ENCODE measurements at regions not wholly inside any gene's neighbourhood (a gene's known extent, or its start where the extent isn't known, plus 50 kb on each side); places are given as distances from the start of the nearest gene placed in this dataset.
"Not testable (repeated sequence)": the region's sequence is repeated elsewhere in the genome, so short reads cannot be mapped to it uniquely, and the experiment has no call there.

DNA sequence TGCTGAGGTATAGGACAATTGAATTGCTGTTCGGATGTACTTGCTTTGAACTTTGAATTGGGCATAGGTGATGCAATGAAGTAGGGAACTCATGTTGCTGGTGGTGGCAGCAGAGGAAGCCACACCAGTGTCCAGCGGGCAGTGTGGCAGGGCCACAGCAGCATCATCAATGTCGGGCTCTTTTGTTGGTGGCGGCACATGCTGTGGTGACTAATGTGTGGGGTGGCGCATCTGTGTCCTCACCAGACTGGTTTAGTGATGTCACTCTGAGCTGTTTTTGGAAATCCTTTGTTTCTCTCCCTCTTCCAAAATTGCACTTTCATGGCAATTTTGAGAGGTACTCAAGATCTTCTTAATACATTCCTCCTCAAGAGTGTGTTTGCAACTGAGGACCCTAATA, 187.6 kb downstream of the ETNK1 start:
- DNase-seq = no peak

- DNase-seq = peak in 1 of 2 experiments; percentile 26
Observed at GRCh38 chr12:22821985-22822384, 197.0 kb downstream of the ETNK1 start.

GRCh38 chr12:22826026-22826425, 201.1 kb downstream of the ETNK1 start:
- DNase-seq = no peak

- DNase-seq = not testable (repeated sequence)
Observed at GRCh38 chr12:22826446-22826981, 201.5 kb downstream of the ETNK1 start.

DNA sequence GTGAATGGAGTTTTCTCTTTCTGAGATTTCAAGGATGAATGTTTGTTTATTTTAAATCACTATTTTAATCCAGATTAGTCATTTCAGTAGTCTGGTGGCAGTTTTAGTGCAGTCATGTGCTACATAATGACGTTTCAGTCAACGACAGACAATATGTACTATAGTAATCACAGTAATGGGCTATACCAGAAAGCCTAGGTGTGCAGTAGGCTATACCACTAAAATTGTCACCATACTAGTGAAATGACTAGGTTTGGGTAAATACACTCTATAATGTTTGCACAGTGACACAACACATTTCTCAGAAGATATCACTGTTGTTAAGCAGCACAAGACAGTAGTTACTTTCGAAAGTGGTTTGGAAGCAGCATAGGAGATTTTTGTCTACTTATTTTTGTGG, 203.1 kb downstream of the ETNK1 start:
- no peak for DNase-seq

DNA sequence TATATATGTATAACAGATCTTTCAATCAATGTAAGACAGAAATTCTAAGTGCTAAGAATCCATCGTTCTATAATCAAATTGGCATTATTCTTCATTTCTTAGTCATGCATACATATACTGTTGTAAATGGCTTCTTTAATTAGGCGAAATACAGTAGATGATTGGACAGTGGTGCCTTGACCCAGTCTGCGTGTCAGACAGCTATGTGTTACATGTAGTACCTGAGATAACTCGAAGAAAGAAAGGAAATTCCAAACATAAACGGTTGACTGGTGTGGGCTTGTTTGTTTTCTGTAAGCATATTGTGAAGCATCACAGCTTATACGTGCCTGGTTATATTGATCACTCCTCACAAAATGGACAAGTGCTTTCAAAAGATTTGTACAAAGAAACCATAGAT, 210.5 kb downstream of the ETNK1 start:
- DNase-seq = no peak

DNA sequence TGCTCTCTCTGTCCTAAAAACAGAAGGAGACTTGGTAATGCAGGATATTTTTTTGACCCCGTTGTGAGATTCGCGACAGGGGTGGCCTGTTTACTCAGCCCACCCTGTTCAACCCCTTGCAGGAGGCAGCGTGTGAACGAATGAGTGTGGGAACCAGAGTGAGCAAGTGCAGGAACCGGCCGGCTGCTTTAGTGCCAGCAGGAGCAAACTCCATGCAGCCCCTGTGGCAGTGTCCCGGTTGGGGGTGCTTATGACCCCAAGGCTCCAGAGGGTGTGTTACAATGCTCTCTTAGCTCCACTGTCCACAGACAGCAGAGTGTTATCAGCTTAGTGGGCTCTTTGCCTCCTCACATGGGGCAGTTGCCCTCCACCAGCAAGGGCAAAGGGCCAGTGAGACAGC, 225.2 kb downstream of the ETNK1 start:
- no peak for DNase-seq

DNA sequence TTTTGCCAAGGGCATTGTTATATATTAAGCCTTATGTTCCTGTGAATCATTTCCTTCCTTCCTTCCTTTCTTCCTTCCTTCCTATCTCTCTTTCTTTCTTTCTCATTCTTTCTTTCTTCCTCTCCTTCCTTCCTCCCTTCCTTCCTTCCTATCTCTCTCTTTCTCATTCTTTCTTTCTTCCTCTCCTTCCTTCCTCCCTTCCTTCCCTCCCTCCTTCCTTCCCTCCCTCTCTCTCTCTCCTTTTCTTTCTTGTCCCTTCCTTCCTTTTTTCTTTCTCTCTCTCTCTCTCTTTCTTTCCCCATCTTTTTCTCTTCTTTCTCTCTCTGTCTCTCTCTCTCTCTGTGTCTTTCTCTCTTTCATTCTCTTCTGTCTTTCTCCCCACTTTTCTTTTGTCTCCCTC, 226.6 kb downstream of the ETNK1 start:
- no peak for DNase-seq

- no peak for DNase-seq
Observed at GRCh38 chr12:22855456-22855855, 230.5 kb downstream of the ETNK1 start.

DNA sequence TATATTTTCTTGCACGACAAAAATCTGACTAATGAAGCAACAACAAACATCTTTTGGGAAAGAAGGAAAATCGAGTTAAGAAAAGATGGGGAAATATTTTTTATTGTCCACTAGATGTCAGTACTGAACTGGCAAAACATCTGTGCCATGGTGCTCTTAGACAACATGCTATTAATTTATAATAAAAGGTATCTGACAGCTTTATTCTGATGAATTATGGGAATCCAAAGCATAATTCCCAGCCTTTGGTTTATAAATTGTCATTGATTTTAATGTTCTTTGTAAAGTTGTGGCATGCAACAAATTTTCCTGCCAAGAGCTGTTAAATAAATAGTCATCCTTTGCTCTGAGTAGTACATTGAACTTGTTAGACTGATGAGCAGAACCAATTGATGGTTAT, 231.2 kb downstream of the ETNK1 start:
- DNase-seq = peak in 1 of 2 experiments; percentile 60

DNA sequence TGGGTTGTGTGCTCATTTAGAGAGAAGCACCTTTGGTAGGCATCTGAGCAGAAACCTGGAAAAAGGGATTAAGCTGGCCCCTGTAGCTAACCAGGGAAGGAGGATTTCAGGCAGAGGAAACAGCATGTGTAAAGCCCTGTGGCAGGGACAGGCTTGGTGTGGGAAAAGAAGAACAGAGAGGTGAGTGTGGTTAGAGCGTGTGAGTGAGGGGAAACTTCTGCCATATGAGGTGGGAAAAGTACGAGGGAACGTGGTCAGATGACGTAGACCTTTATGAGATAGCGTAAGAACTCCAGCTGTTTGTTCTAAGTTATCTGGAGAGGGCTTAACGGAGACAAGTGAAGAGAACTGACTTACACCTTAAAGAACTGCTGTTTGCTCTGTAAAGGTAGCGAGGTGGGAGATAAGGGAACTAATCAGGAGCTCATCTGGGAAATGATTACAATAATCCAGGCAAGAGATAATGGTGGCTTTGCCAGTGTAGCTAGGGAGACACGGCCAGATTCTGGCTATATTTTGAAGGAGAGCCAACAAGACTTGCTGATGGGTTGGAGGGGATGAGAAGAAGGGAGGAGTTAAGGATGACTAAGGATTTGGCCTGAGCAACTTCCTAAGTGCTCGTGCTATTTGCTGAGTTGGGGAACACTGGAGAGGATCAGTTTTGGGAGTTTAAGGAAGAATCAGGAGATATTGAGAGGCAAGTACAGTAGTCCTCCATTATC, 234.0 kb downstream of the ETNK1 start:
- no peak for DNase-seq

- DNase-seq = no peak
Observed at GRCh38 chr12:22860926-22861325, 236.0 kb downstream of the ETNK1 start.

- DNase-seq = no peak
Observed at GRCh38 chr12:22865822-22866221, 240.9 kb downstream of the ETNK1 start.

DNA sequence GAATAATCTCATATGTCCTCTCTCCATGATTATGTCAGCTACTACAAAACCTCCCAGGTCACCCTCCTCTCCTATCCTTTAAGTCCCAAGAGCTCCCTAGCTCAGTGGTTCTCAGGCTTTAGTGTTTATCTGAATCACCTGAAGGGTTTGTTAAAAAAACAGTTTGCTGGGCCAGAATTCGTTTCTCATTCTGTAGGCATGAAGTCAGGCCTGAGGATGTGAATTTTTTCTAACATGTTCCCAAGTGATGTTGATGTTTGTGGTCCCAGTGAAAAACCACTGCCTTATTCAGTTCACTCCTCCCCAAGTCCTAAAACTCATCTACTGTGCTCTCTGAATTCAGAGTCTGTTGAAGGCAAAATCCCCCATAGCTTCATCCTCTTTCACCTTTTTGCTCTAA, 241.4 kb downstream of the ETNK1 start:
- no peak for DNase-seq

DNA sequence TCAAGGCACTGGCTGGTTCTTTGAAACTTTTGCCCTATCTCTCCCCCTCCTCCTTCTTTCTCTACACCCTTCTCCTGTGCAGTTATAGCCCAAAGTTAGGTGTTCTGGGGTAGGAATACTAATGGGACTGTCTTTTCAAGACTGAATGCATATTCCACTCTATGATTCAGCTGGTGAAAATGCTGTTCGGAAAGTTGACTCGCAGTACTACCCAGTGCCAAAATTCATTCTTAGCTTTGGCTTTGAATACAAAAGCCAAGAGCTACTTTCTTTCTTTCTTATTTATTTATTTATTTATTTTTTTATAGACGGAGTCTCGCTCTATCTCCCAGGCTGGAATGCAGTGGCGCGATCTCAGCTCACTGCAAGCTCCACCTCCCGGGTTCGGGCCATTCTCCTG, 249.2 kb downstream of the ETNK1 start:
- DNase-seq = no peak

- no peak for DNase-seq
Observed at GRCh38 chr12:22876262-22876661, 251.3 kb downstream of the ETNK1 start.

DNA sequence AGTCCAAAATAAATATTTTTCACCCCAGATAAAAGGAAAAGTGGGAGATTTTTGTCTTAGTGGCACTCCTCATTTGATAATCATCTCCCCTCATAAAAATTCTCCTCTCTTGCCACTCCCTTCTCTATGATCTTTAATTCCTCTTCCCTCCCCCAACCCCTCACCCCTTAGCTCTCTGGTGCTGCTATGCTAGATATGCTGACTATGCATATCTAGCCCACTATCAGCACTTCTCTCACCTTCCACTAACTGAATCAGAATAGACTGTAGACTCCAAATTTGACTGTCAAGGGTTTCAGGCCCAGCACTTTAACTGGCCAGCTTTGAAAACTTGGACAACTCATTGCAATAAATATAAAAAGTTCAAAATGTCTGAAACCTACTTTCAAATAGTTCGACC, 254.2 kb downstream of the ETNK1 start:
- DNase-seq = no peak

- DNase-seq = no peak
Observed at GRCh38 chr12:22880331-22880730, 255.4 kb downstream of the ETNK1 start.

DNA sequence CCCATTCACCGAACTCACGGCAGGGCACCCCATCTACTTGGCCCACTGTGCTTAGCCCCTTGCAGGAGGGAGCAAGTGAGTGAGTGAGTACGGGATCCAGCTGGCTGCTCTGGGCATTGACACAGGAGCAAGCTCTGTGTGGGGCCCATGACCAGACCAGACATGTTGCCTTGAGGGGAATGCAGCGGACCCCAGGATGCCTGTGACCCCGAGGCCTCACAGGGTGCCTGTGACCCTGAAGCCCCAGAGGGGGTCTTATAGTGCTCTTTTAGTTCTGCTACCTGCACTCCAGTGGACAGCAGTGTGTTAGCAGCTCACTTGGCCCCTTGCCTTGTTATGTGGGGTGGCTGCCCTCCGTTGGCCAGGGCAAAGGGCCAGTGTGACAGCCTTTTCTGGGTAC, 255.8 kb downstream of the ETNK1 start:
- no peak for DNase-seq

- no peak for DNase-seq
Observed at GRCh38 chr12:22881878-22882385, 257.0 kb downstream of the ETNK1 start.

- no peak for DNase-seq
Observed at GRCh38 chr12:22882559-22882958, 257.6 kb downstream of the ETNK1 start.

GRCh38 chr12:22893878-22894277, 268.9 kb downstream of the ETNK1 start:
- no peak for DNase-seq

- DNase-seq = no peak
Observed at GRCh38 chr12:22899184-22899583, 274.2 kb downstream of the ETNK1 start.

GRCh38 chr12:22900401-22900800, 275.4 kb downstream of the ETNK1 start:
- DNase-seq = no peak

DNA sequence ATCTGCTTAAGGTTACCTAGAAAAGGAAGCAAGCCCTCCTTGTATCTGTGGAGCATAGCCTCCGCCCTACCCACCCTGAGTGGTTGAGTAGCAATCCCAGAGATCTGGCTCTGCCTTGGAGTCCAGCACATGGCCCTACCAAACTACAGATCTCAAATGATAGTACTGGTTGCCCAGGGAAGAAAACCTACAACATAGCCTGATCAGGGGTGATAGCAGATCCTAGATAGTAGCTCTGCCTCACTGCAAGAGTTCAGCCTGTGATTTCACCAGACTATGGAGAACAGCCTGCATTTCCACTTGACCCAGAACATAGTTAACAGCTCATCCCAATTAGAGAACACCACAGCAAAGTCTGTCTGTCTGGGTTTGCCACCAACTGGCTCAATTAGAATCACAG, 279.5 kb downstream of the ETNK1 start:
- DNase-seq = no peak
